Esophagus mucosa (tissue), 1 donor: ENCODE measurements at regions not wholly inside any gene's neighbourhood (a gene's known extent, or its start where the extent isn't known, plus 50 kb on each side); places are given as distances from the start of the nearest gene placed in this dataset.

Source experiments
- ATAC-seq: fragments of 200-7000 bp; cut with Tn5 transposase; one replicate; pipeline ENCODE4 v1.9.1; 2020
- donor health status: DM: yes; HTN: yes; CAD: no.

- no peak for ATAC-seq
These were observed 630.9 kb upstream of the USP24 start for GRCh38 chr1:55846051-55846450.

GRCh38 chr1:55844322-55844721 lies 629.2 kb upstream of the USP24 start:
- no peak for ATAC-seq

- no peak for ATAC-seq
These were observed 624.5 kb upstream of the USP24 start for GRCh38 chr1:55839626-55840025.

GRCh38 chr1:55839221-55839620 lies 624.1 kb upstream of the USP24 start:
- no peak for ATAC-seq

- no peak for ATAC-seq
These were observed 620.9 kb upstream of the USP24 start for GRCh38 chr1:55836086-55836485.

- ATAC-seq, result no peak
These were observed 618.4 kb upstream of the USP24 start for GRCh38 chr1:55833529-55834091.

GRCh38 chr1:55831759-55832158 lies 616.6 kb upstream of the USP24 start:
- ATAC-seq, result no peak

GRCh38 chr1:55828044-55828443 lies 612.9 kb upstream of the USP24 start:
- ATAC-seq, result no peak

- no peak for ATAC-seq
These were observed 612.2 kb upstream of the USP24 start for GRCh38 chr1:55827350-55827749.

- ATAC-seq, result no peak
These were observed 611.4 kb upstream of the USP24 start for GRCh38 chr1:55826381-55827080.

- no peak for ATAC-seq
These were observed 610.3 kb upstream of the USP24 start for GRCh38 chr1:55825461-55825860.

- ATAC-seq, result no peak
These were observed 609.1 kb upstream of the USP24 start for GRCh38 chr1:55824251-55824640.

- no peak for ATAC-seq
These were observed 608.5 kb upstream of the USP24 start for GRCh38 chr1:55823541-55824250.

GRCh38 chr1:55822891-55823290 lies 607.7 kb upstream of the USP24 start:
- no peak for ATAC-seq

GRCh38 chr1:55821234-55821633 lies 606.1 kb upstream of the USP24 start:
- ATAC-seq, result no peak

- ATAC-seq, result no peak
These were observed 605.3 kb upstream of the USP24 start for GRCh38 chr1:55820501-55820900.

GRCh38 chr1:55819011-55819410 lies 603.8 kb upstream of the USP24 start:
- ATAC-seq, result no peak

GRCh38 chr1:55816456-55817426 lies 601.6 kb upstream of the USP24 start:
- ATAC-seq, result no peak

- no peak for ATAC-seq
These were observed 600.7 kb upstream of the USP24 start for GRCh38 chr1:55815745-55816455.

GRCh38 chr1:55814967-55815366 lies 599.8 kb upstream of the USP24 start:
- no peak for ATAC-seq

- ATAC-seq, result no peak
These were observed 598.5 kb upstream of the USP24 start for GRCh38 chr1:55813618-55814017.

GRCh38 chr1:55812281-55812680 lies 597.1 kb upstream of the USP24 start:
- ATAC-seq, result no peak
